HEK293T (cell line): ENCODE measurements at regions not wholly inside any gene's neighbourhood (a gene's known extent, or its start where the extent isn't known, plus 50 kb on each side); places are given as distances from the start of the nearest gene placed in this dataset.

Experiments
- BHLHE40 ChIP-seq: fragments of 450-650 bp; IDR thresholded peaks from 2 replicates; pipeline ENCODE4 v1.6.1; 2016; ENCODE audit warnings: mild to moderate bottlenecking, moderate library complexity, borderline replicate concordance
- FOXA1 ChIP-seq: fragments of 450-650 bp; IDR thresholded peaks from 2 replicates; pipeline ENCODE4 v1.6.1; 2016; ENCODE audit warnings: mild to moderate bottlenecking
- FOXK2 ChIP-seq: fragments of 450-650 bp; IDR thresholded peaks from 2 replicates; pipeline ENCODE4 v1.6.1; 2016; ENCODE audit warnings: mild to moderate bottlenecking
- NFRKB ChIP-seq: fragments of 450-650 bp; IDR thresholded peaks from 2 replicates; pipeline ENCODE4 v1.6.1; 2016; ENCODE audit warnings: mild to moderate bottlenecking, moderate library complexity
- PKNOX1 ChIP-seq: fragments of 450-650 bp; IDR thresholded peaks from 2 replicates; pipeline ENCODE4 v1.6.1; 2016
- SP1 ChIP-seq: fragments of 450-650 bp; IDR thresholded peaks from 2 replicates; pipeline ENCODE4 v1.6.1; 2017
- ZNF384 ChIP-seq: fragments of 450-650 bp; IDR thresholded peaks from 2 replicates; pipeline ENCODE4 v1.6.1; 2016

- TF ChIP-seq BHLHE40 = no peak
- no peak for TF ChIP-seq ZNF384
- TF ChIP-seq FOXA1 = no peak
- TF ChIP-seq PKNOX1 = no peak
- TF ChIP-seq FOXK2 = no peak
- TF ChIP-seq NFRKB = no peak
- no peak for TF ChIP-seq SP1
Measured at GRCh38 chrX:155679715-155680114, 67.0 kb upstream of the TMLHE start.
